Esophagus muscularis mucosa (tissue), 3 donors: ENCODE measurements at regions not wholly inside any gene's neighbourhood (a gene's known extent, or its start where the extent isn't known, plus 50 kb on each side); places are given as distances from the start of the nearest gene placed in this dataset.

Experiments
- CTCF ChIP-seq, 3 experiments: fragments of 200-600 bp in 2 of 3; fragments of 450-650 bp in 1 of 3; sonication (generic) in 2 of 3; IDR thresholded peaks; one replicate each; pipeline ENCODE4 v1.5.1; 2017 to 2019; ENCODE audit warnings: antibody characterized with exemption in 3 of 3, mild to moderate bottlenecking in 2 of 3, moderate library complexity in 1 of 3
- EP300 ChIP-seq: sonication (generic); formaldehyde crosslinking; IDR thresholded peaks from one replicate; pipeline ENCODE4 v1.6.1; 2017; ENCODE audit warnings: antibody characterized with exemption

DNA sequence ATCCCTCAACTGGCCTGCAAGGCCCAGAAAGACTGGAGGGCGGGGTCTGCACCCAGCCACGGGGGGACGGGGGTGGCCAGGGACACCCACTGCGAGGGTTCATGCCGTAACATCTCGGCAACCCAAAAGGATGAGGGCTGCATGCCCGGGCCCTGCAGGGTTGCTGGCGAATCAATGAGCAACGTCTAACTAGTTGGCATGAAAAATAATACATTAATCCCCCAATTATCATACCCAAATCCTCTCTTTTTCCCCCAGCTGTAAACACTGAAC, 232.2 kb downstream of the TUBA3C start:
- TF ChIP-seq CTCF (IDR thresholded peaks at IDR 0.05) (no peak), EP300 (no peak)
